A673 (cell line): ENCODE measurements at regions not wholly inside any gene's neighbourhood (a gene's known extent, or its start where the extent isn't known, plus 50 kb on each side); places are given as distances from the start of the nearest gene placed in this dataset.

Experiments
- EZH2 ChIP-seq: fragments of 200-600 bp; sonication (generic); IDR thresholded peaks from 2 replicates; pipeline ENCODE4 v1.6.1; 2017; ENCODE audit warnings: borderline replicate concordance, low read depth, mild to moderate bottlenecking, mixed read lengths, antibody characterized with exemption, low read length; ENCODE audit not compliant: poor library complexity, severe bottlenecking
- TF ChIP-seq, protein P1 (sequence below): fragments of 300-800, 200-600 bp; sonication (generic); conservative IDR thresholded peaks from 2 replicates; pipeline ENCODE4 v1.5.1; 2017; ENCODE audit warnings: low read depth, mild to moderate bottlenecking, antibody characterized with exemption, low read length, moderate library complexity, mixed read lengths

DNA sequence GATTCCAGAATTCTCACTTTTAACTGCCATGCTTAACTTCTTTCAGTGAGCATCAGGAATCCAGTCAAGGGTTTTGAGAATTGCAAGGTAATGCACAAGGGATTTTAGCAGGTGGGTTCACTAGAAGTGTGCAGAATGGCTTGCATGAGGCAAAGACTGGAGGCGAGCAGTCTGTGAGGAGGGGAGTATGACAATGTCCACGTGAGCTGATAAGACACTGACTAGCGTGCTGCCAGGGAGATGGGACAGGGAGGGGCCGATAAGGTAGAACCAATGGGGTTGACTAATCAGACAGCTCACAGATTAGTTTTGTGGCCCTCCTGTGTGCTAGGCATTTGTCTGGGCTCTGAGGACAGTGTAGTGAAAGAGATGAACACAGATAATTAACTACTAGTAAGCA is 102.0 kb upstream of the DAZL start:
- TF ChIP-seq, protein P1, sequence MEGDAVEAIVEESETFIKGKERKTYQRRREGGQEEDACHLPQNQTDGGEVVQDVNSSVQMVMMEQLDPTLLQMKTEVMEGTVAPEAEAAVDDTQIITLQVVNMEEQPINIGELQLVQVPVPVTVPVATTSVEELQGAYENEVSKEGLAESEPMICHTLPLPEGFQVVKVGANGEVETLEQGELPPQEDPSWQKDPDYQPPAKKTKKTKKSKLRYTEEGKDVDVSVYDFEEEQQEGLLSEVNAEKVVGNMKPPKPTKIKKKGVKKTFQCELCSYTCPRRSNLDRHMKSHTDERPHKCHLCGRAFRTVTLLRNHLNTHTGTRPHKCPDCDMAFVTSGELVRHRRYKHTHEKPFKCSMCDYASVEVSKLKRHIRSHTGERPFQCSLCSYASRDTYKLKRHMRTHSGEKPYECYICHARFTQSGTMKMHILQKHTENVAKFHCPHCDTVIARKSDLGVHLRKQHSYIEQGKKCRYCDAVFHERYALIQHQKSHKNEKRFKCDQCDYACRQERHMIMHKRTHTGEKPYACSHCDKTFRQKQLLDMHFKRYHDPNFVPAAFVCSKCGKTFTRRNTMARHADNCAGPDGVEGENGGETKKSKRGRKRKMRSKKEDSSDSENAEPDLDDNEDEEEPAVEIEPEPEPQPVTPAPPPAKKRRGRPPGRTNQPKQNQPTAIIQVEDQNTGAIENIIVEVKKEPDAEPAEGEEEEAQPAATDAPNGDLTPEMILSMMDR = no peak
- TF ChIP-seq EZH2 = no peak
